ENCODE measurements at regions not wholly inside any gene's neighbourhood (a gene's known extent, or its start where the extent isn't known, plus 50 kb on each side); places are given as distances from the start of the nearest gene placed in this dataset.
"Not testable (repeated sequence)": the region's sequence is repeated elsewhere in the genome, so short reads cannot be mapped to it uniquely, and the experiment has no call there.

- peaks cover 11% of the 10 kb centered on the region for H3K36me3 ChIP-seq (ENCODE audit: control insufficient read depth, insufficient read depth, low read length)
- no peaks in the 10 kb centered on the region for H3K4me1 ChIP-seq (ENCODE audit: control insufficient read depth, insufficient read depth, low read length)
- no peak overlapping the region for H3K4me3 ChIP-seq (ENCODE audit: low read length)
- no peak overlapping the region for H3K9ac ChIP-seq (ENCODE audit: low read length)
- H3K27ac ChIP-seq (ENCODE audit: low read depth, low read length) = no peak overlapping the region
- no peaks in the 10 kb centered on the region for H3K27me3 ChIP-seq (ENCODE audit: control insufficient read depth, insufficient read depth, low read length)
These were observed 65.0 kb upstream of the ZNF746 start for GRCh38 chr7:149562602-149563001.

GRCh38 chr7:149561072-149561471, 63.5 kb upstream of the ZNF746 start:
- Histone ChIP-seq H3K4me3 (ENCODE audit: low read length) (no peak overlapping the region), H3K27me3 (ENCODE audit: control insufficient read depth, insufficient read depth, low read length) (no peaks in the 10 kb centered on the region), H3K4me1 (ENCODE audit: control insufficient read depth, insufficient read depth, low read length) (no peaks in the 10 kb centered on the region), H3K27ac (ENCODE audit: low read depth, low read length) (no peak overlapping the region), H3K36me3 (ENCODE audit: control insufficient read depth, insufficient read depth, low read length) (peaks cover 10% of the 10 kb centered on the region), H3K9ac (ENCODE audit: low read length) (no peak overlapping the region)

- H3K4me3 ChIP-seq (ENCODE audit: low read length) = no peak overlapping the region
- H3K9ac ChIP-seq (ENCODE audit: low read length) = no peak overlapping the region
- H3K27ac ChIP-seq (ENCODE audit: low read depth, low read length) = no peak overlapping the region
- H3K36me3 ChIP-seq (ENCODE audit: control insufficient read depth, insufficient read depth, low read length) = peaks cover 10% of the 10 kb centered on the region
- no peaks in the 10 kb centered on the region for H3K4me1 ChIP-seq (ENCODE audit: control insufficient read depth, insufficient read depth, low read length)
- H3K27me3 ChIP-seq (ENCODE audit: control insufficient read depth, insufficient read depth, low read length) = no peaks in the 10 kb centered on the region
These were observed 62.1 kb upstream of the ZNF746 start for GRCh38 chr7:149559711-149560110.

GRCh38 chr7:149558149-149558861, 60.7 kb upstream of the ZNF746 start:
- Histone ChIP-seq H3K4me1 (ENCODE audit: control insufficient read depth, insufficient read depth, low read length) (no peaks in the 10 kb centered on the region), H3K9ac (ENCODE audit: low read length) (no peak overlapping the region), H3K27me3 (ENCODE audit: control insufficient read depth, insufficient read depth, low read length) (no peaks in the 10 kb centered on the region), H3K27ac (ENCODE audit: low read depth, low read length) (no peak overlapping the region), H3K36me3 (ENCODE audit: control insufficient read depth, insufficient read depth, low read length) (peaks cover 10% of the 10 kb centered on the region), H3K4me3 (ENCODE audit: low read length) (no peak overlapping the region)

GRCh38 chr7:149556525-149556924, 58.9 kb upstream of the ZNF746 start:
- H3K27me3 ChIP-seq (ENCODE audit: control insufficient read depth, insufficient read depth, low read length); H3K9ac ChIP-seq (ENCODE audit: low read length); H3K4me3 ChIP-seq (ENCODE audit: low read length); H3K4me1 ChIP-seq (ENCODE audit: control insufficient read depth, insufficient read depth, low read length); H3K27ac ChIP-seq (ENCODE audit: low read depth, low read length): not testable (repeated sequence)
- peaks cover 13% of the 10 kb centered on the region for H3K36me3 ChIP-seq (ENCODE audit: control insufficient read depth, insufficient read depth, low read length)

GRCh38 chr7:149554821-149555220, 57.2 kb upstream of the ZNF746 start:
- H3K36me3 ChIP-seq (ENCODE audit: control insufficient read depth, insufficient read depth, low read length) = peaks cover 26% of the 10 kb centered on the region

GRCh38 chr7:149553991-149554390, 56.4 kb upstream of the ZNF746 start:
- H3K4me3 ChIP-seq (ENCODE audit: low read length); H3K4me1 ChIP-seq (ENCODE audit: control insufficient read depth, insufficient read depth, low read length); H3K27ac ChIP-seq (ENCODE audit: low read depth, low read length); H3K9ac ChIP-seq (ENCODE audit: low read length); H3K27me3 ChIP-seq (ENCODE audit: control insufficient read depth, insufficient read depth, low read length): not testable (repeated sequence)
- peaks cover 32% of the 10 kb centered on the region for H3K36me3 ChIP-seq (ENCODE audit: control insufficient read depth, insufficient read depth, low read length)

More at GRCh38 chr7:149554821-149555220, 57.2 kb upstream of the ZNF746 start:
- not testable (repeated sequence) for H3K9ac ChIP-seq (ENCODE audit: low read length); H3K4me3 ChIP-seq (ENCODE audit: low read length); H3K27me3 ChIP-seq (ENCODE audit: control insufficient read depth, insufficient read depth, low read length); H3K4me1 ChIP-seq (ENCODE audit: control insufficient read depth, insufficient read depth, low read length); H3K27ac ChIP-seq (ENCODE audit: low read depth, low read length)

GRCh38 chr7:149552799-149553198, 55.2 kb upstream of the ZNF746 start:
- no peak overlapping the region for H3K4me3 ChIP-seq (ENCODE audit: low read length)
- no peaks in the 10 kb centered on the region for H3K4me1 ChIP-seq (ENCODE audit: control insufficient read depth, insufficient read depth, low read length)
- H3K36me3 ChIP-seq (ENCODE audit: control insufficient read depth, insufficient read depth, low read length) = peaks cover 36% of the 10 kb centered on the region
- H3K27ac ChIP-seq (ENCODE audit: low read depth, low read length) = no peak overlapping the region
- no peaks in the 10 kb centered on the region for H3K27me3 ChIP-seq (ENCODE audit: control insufficient read depth, insufficient read depth, low read length)
- H3K9ac ChIP-seq (ENCODE audit: low read length) = no peak overlapping the region

Measured in rectal smooth muscle tissue (tissue), 1 donor.